Peyer's patch (tissue), 4 donors: ENCODE measurements at regions not wholly inside any gene's neighbourhood (a gene's known extent, or its start where the extent isn't known, plus 50 kb on each side); places are given as distances from the start of the nearest gene placed in this dataset.

Experiments
- CTCF ChIP-seq, 6 experiments: fragments of 450-650 bp in 4 of 6; fragments of 200-600 bp in 2 of 6; sonication (generic) in 1 of 6; IDR thresholded peaks; one replicate each; pipeline ENCODE4 v1.5.1; 2017 to 2019; ENCODE audit warnings: antibody characterized with exemption in 6 of 6, mild to moderate bottlenecking in 3 of 6, moderate library complexity in 1 of 6
- POLR2A ChIP-seq, 2 donors: fragments of 450-650 bp; IDR thresholded peaks; one replicate each; pipeline ENCODE4 v1.5.1; 2017; ENCODE audit warnings: antibody characterized with exemption in 2 of 2, mild to moderate bottlenecking in 2 of 2, moderate library complexity in 2 of 2

- TF ChIP-seq CTCF (IDR thresholded peaks at IDR 0.05) (no peak), POLR2A (IDR thresholded peaks at IDR 0.05) (no peak)
These were observed 620.7 kb downstream of the TMA16 start for GRCh38 chr4:164115236-164115635.
